GM21390 (cell line): ENCODE measurements at regions not wholly inside any gene's neighbourhood (a gene's known extent, or its start where the extent isn't known, plus 50 kb on each side); places are given as distances from the start of the nearest gene placed in this dataset.
"Not testable (repeated sequence)": the region's sequence is repeated elsewhere in the genome, so short reads cannot be mapped to it uniquely, and the experiment has no call there.

Experiments
- ATAC-seq: cut with Tn5 transposase; IDR thresholded peaks from one replicate; pipeline ENCODE4 v1.9.1; 2021; ENCODE audit not compliant: unreplicated experiment

DNA sequence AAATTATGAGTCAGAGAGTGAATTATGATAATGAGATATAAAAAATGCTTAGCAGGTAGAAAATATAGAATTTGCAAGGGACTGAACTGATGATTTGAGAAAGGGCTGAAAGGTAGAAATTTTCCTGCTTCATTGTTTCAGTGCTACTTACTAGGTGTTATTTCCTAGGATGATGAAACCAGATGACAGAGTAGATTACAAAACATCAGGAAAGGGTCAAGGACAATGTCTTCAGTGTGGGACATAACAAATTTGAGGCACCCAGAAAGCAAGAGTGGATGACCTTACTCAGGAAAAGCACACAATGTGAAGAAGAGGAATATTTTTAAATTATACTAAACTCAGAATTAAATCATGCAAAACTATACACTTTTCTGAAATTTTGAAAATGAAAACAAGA, 102.1 kb downstream of the SHCBP1 start:
- no peak for ATAC-seq

DNA sequence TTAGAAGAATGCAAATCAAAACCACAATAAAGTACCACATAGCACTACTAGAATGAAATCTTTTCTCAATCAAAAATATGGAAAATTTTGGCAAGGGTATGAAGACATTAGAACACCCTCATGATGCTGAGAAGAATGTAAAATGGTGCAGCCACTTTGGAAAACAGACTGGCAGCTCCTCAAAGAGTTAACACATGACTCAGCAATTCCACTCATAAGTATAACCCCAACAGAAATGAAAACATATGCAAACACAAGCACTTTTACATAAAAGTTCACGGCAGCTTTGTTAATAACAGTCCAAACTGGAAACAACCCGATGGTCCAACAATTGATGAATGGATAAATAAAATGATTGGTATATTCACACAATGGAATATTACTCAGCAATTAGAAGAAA, 124.5 kb downstream of the SHCBP1 start:
- ATAC-seq, result no peak

DNA sequence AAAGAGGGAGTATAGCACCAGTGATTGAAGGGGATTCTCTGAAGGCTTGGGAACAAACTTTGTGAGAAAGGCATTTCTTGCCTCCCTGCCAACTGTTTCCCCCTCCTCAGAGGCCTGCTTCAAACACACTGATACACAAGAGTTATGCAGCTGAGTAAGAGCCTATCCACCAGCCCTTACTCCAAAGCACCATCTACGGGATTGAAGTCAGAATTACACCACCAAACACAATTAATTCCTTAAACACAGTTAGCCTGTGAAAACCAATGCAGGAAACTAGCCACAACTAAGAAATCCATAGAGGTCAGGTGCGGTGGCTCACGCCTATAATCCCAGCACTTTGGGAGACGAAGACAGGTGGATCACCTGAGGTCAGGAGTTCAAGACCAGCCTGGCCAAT, 138.3 kb downstream of the SHCBP1 start:
- ATAC-seq, result no peak

DNA sequence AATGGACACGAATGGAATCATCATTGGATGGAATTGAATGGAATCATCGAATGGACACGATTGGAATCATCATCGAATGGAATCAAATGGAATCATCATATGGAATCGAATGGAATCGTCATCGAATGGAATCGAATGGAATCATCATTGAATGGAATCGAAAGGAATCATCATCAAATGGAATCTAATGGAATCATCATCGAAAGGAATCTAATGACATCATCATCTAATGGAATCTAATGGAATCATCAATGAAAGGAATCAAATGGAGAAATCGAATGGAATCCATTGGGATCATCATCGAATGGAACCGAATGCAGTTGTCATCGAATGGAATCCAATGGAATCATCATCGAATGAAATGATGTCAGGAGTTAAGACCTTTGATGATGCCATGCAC, 154.9 kb downstream of the SHCBP1 start:
- no peak for ATAC-seq

DNA sequence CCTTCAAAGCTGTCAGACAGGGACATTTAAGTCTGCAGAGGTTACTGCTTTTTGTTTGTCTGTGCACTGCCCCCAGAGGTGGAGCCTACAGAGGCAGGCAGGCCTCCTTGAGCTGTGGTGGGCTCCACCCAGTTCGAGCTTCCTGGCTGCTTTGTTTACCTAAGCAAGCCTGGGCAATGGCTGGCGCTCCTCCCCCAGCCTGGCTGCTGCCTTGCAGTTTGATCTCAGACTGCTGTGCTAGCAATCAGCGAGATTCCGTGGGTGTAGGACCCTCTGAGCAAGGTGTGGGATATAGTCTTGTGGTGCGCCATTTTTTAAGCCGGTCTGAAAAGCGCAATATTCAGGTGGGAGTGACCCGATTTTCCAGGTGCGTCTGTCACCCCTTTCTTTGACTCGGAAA, 166.4 kb downstream of the SHCBP1 start:
- ATAC-seq, result not testable (repeated sequence)

DNA sequence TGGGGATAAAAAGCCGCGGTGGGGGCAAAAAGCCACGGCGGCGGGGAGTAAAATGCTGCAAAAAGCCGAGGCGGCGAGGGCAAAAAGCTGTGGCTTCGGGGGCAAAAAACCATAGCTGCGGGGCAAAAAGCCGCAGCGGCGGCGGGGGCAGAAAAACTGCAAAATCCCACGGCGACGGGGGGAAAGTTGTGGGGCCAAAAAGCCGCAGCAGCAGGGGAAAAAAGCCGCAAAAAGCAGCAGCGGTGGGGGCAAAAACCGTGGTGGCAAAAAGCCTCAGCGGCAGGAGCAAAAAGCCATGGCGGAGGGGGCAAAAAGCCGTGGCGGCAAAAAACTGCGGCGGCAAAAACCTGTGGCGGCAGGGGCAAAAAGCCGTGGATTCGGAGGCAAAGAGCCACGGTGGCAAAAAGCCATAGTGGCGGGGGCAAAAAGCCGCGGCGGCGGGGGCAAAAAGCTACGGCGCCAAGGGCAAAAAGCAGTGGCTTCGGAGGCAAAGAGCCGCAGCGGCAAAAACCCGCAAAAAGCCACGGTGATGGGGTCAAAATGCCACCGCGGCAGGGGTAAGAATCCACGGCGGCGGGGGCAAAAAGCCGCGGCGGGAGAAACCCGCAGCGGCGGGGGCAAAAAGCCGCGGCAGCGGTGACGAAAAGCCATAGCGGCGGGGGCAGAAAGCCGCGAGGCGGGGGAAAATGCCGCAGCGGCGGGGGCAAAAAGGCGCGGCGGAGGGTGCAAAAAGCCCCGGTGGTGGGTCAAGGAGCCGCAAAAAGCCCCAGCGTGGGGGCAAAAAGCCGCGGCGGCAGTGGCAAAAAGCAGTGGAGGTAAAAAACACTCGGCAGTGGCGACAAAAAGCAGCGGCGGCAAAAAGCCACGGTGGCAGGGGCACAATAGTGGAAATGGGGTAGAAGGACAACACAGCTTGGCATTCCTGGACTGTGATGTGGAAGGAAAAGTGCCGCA, 192.8 kb downstream of the SHCBP1 start:
- ATAC-seq, result no peak

DNA sequence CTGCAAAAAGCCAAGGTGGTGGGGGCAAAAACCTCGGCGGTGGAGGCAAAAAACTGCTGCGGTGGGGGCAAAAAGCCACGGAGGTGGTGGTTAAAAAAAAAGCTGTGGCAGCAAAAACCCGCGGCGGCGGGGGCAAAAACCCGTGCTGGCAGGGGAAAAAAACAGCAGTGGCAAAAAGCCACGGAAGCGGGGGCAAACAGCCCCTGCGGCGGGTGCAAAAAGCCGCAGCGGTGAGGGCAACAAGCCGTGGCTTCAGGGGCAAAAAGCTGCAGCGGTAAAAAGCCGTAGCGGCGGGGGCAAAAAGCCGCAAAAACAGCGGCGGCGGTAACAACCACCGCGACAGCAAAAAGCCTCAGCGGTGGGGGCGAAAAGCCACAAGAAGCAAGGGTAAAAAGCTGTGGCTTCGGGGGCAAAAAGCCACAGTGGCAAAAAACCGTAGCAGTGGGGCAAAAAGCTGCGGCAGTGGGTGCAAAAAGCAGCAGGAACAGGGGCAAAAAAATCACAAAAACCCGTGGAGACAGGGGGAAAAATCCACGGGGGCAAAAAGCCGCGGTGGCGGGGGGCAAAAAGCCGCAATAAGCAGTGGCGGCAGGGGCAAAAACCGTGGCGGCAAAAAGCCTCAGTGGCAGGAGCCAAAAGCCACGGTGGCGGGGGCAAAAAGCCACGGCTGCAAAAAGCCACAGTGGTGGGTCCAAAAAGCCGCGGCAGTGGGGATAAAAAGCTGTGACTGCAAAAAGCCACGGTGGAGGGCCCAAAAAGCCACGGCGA, 193.7 kb downstream of the SHCBP1 start:
- ATAC-seq, result no peak

DNA sequence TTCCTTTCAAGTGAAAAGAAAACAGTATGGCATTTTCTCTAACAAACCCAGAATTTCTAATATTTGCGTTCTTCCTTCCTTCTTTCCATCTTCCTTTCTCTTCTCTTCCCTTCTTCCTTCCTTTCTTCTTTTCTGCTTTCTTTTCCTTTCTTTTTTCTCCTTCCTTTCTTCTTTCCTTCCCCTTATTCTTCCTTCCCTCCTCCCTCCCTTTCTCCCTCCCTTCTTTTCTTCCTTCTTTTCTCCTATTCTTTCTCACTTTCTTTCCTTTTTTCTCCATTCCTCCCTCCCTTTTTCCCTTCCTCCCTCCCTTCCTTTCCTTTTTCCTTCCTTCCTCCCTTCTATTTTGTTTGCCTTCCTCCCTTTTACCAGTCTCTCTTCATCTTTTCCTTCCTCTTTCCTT, 194.8 kb downstream of the SHCBP1 start:
- ATAC-seq, result no peak

DNA sequence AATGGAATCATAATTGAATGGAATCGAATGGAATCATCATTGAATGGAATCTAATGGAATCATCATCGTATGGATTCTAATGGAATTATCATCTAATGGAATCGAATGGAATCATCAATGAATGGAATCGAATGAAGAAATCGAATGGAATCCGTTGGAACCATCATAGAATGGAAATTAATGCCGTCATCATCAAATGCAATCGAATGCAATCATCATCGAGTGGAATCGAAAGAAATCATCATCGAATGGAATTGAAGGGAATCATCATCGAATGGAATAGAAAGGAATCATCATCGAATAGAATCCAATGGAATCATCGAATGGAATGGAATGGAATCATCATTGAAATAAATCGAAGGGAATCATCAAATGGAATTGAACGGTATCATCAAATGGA, 217.2 kb downstream of the SHCBP1 start:
- no peak for ATAC-seq

DNA sequence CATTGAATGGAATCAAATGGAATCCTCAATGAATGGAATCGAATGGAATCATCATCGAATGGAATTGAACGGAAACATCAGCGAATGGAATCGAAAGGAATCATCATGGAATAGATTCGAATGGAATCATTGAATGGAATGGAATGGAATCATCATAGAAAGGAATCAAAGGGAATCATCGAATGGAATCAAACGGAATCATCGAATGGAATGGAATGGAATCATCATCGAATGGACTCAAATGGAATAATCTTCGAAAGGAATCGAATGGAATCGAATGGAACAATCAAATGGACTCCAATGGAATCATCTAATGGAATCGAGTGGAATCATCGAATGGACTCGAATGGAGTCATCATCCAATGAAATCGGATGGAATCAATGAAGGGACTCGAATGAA, 222.6 kb downstream of the SHCBP1 start:
- not testable (repeated sequence) for ATAC-seq

DNA sequence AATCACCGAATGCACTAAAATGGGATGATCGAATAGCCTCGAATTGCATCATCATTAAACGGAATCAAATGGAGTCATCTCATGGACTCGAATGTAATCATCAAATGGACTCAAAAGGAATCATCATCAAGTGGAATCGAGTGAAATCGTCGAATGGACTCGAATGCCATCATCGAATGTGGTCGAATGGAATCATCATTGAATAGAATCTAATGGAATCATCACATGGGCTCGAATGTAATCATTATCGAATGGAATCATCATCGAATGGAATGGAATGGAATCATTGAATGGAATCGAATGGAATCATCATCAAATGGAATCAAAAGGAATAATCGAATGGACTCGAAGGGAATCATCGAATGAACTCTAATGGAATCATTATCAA, 224.3 kb downstream of the SHCBP1 start:
- not testable (repeated sequence) for ATAC-seq

DNA sequence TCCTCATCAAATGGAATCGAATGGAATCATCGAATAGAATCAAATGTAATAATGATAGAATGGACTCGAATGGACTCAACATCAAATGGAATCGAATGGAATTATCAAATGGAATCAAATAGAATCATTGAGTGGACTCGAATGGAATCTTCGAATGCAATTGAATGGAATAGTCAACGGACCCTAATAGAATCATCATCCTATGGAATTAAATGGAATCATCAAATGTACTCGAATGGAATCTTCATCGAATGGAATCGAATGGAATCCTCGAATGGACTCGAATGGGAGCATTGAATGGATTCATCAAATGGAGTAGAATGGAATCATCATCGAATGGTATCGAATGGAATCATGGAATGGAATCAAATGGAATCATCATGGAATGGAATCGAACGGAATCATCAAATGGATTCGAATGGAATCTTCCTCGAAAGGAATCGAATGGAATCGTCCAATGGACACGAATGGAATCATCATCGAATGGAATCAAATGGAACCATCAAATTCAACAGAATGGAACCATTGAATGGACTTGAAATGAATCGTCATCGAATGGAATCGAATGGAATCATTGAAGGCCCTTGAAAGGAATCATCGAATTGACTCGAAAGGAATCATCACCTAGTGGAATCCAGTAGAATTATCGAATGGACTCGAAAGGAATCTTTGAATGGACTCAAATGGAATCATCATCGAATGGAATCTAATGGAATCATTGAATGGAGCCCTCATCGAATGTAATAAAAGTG, 224.9 kb downstream of the SHCBP1 start:
- ATAC-seq, result not testable (repeated sequence)

DNA sequence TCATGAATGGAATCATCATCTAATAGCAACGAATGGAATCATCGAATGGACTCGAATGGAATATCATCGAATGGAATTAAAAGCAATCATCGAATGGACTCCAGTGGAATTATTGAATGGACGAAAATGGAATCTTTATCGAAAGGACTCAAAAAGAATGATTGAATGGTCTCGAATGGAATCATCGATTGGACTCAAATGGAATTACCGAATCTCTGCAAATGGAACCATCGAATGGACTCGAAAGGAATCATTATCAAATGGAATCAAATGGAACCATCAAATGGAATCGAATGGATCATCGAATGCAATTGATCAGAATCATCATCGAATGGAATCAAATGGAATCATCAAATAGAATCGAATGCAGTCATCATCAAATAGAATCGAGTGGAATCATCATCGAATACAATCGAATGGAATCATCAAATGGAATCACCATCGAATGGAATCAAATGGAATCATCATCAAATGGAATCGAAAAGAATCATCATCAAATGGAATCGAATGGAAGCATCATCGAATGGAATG, 225.7 kb downstream of the SHCBP1 start:
- ATAC-seq, result not testable (repeated sequence)

DNA sequence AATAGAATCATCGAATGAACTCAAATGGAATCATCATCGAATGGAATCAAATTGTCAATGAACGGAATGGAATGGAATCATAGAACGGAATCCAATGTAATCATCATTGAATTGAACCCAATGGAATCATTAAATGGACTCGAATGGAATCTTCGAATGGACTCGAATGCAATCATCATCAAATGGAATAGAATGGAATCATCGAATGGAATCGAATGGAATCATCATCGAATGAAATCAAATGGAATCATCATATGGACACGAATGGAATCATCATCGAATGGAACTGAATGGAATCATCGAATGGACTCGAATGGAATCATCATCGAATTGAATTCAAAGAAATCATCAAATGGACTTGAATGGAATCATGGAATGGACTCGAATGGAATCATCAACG, 226.2 kb downstream of the SHCBP1 start:
- not testable (repeated sequence) for ATAC-seq

DNA sequence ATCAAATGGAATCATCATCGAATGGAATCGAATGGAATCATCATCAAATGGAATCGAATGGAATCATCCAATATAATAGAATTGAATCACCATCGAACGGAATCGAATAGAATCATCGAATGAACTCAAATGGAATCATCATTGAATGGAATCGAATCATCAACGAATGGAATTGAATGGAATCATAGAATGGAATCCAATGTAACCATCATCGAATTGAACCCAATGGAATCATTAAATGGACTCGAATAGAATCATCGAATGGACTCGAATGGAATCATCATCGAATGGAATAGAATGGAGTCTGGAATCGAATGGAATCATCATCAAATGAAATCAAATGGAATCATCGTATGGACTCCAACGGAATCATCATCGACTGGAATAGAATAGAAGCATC, 227.0 kb downstream of the SHCBP1 start:
- ATAC-seq, result not testable (repeated sequence)

DNA sequence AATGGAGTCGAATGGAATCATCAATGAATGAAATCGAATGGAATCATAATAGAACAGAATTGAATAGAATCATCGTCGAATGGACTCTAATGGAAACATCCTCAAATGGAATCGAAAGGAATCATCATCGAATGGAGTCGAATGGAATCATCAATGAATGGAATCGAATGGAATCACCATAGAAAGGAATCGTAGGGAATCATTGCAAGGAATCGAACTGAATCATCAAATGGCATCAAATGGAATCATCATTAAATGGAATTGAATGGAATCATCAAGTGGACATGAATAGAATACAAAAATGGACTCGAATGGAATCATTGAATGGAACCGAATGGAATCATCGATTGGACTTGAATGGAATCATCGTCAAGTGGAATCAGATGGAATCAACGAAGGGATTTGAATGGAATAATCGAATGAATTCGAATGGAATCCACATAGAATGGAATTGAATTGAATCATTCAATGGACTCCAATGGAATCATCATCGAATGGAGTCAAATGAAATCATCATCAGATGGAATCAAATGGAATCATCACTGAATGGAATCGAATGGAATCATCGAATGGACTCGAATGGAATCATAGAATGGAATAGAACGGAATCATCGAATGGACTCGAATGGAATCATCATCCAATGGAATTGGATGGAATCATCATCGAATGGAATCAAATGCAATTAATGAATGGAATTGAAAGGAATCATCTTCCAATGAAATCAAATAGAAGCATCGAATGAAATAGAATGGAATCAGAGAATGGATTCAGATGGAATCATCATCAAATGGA, 228.1 kb downstream of the SHCBP1 start:
- ATAC-seq, result not testable (repeated sequence)

DNA sequence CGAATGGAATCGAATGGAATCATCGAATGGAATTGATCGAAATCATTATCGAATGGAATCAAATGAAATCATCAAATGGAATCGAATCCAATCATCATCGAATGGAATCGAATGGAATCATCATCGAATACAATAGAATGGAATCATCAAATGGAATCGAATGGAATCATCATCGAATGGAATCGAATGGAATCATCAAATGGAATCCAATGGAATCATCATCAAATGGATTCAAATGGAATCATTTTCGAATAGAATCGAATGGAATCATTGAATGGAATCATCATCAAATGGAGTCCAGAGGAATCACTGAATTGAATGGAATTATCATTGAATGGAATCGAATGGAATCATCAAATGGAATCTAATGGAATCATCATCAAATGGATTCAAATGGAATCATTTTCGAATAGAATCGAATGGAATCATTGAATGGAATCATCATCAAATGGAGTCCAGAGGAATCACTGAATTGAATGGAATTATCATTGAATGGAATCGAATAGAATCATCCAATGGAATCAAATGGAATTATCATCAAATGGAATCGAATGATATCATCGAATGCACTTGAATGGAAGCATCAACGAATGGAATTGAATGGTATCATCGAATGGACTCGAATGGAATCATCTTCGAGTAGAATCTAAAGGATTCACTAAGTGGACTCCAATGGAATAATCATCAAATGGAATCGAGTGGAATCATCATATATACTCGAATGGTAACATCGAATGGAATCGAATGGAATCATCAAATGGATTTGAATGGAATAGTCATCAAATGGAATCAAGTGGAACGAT, 230.3 kb downstream of the SHCBP1 start:
- ATAC-seq, result not testable (repeated sequence)

DNA sequence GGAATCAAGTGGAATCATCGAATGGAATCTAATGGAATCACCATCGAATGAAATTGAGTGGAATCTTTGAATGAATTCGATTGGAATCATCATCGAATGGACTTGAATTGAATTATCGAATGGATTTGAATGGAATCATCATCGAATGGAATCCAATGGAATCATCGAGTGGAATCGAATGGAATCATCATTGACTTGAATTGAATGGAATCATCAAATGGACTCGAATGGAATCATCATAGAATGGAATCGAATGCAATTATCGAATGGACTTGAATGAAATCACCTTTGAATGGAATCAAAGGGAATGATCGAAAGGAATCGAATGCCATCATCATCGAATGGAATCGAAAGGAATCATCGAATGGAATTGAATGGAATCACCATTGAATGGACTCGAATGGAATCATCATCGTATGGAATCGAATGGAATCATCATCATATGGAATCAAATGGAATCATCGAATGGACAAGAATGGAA, 231.6 kb downstream of the SHCBP1 start:
- ATAC-seq, result not testable (repeated sequence)

DNA sequence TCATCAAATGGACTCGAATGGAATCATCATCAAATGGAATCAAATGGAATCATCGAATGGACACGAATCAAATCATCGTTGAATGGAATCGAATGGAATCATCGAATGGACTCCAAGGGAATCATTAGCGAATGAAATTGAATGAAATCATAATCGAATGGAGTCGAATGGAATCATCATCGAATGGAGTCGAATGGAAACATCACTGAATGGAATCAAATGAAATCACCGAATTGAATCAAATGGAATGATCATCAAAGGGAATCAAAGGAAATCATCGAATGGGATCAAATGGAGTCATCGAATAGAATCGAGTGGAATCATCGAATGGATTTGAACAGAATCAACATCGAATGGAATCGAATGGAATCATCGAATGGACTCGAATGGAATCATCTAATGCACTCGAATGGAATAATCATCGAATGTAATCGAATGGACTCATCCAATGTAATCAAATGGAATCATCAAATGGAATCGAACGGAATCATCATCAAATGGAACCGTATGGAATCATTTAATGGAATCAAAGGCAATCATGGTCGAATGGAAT, 232.2 kb downstream of the SHCBP1 start:
- not testable (repeated sequence) for ATAC-seq
